ENCODE measurements at regions not wholly inside any gene's neighbourhood (a gene's known extent, or its start where the extent isn't known, plus 50 kb on each side); places are given as distances from the start of the nearest gene placed in this dataset.

- no peak for TF ChIP-seq CTCF (IDR thresholded peaks at IDR 0.05; ENCODE audit: unreplicated experiment)
- Mint-ChIP-seq H3K36me3 (ENCODE audit: insufficient read depth) (no peaks in the 10 kb centered on the region), H3K9me3 (ENCODE audit: low read depth) (no peaks in the 10 kb centered on the region), H3K4me3 (ENCODE audit: low read depth) (no peak overlapping the region), H3K4me1 (ENCODE audit: low read depth) (peaks cover 4% of the 10 kb centered on the region), H3K27ac (no peak overlapping the region), H3K27me3 (no peaks in the 10 kb centered on the region)
- no peak for DNase-seq (ENCODE audit: low spot score, unreplicated experiment)
These were observed 152.8 kb downstream of the TMEM200A start for GRCh38 chr6:130518588-130518987.

GRCh38 chr6:130520221-130520620 lies 154.4 kb downstream of the TMEM200A start:
- TF ChIP-seq CTCF (IDR thresholded peaks at IDR 0.05; ENCODE audit: unreplicated experiment) = no peak
- Mint-ChIP-seq H3K9me3 (ENCODE audit: low read depth) (no peaks in the 10 kb centered on the region), H3K27me3 (no peaks in the 10 kb centered on the region), H3K4me3 (ENCODE audit: low read depth) (no peak overlapping the region), H3K36me3 (ENCODE audit: insufficient read depth) (no peaks in the 10 kb centered on the region), H3K4me1 (ENCODE audit: low read depth) (no peaks in the 10 kb centered on the region), H3K27ac (no peak overlapping the region)
- no peak for DNase-seq (ENCODE audit: low spot score, unreplicated experiment)

GRCh38 chr6:130520801-130521200 lies 155.0 kb downstream of the TMEM200A start:
- Mint-ChIP-seq H3K4me1 (ENCODE audit: low read depth) (no peaks in the 10 kb centered on the region), H3K36me3 (ENCODE audit: insufficient read depth) (no peaks in the 10 kb centered on the region), H3K27ac (no peak overlapping the region), H3K9me3 (ENCODE audit: low read depth) (no peaks in the 10 kb centered on the region), H3K4me3 (ENCODE audit: low read depth) (no peak overlapping the region), H3K27me3 (no peaks in the 10 kb centered on the region)
- no peak for TF ChIP-seq CTCF (IDR thresholded peaks at IDR 0.05; ENCODE audit: unreplicated experiment)
- no peak for DNase-seq (ENCODE audit: low spot score, unreplicated experiment)

GRCh38 chr6:130524552-130524951 lies 158.7 kb downstream of the TMEM200A start:
- no peak for DNase-seq (ENCODE audit: low spot score, unreplicated experiment)

GRCh38 chr6:130525408-130525807 lies 159.6 kb downstream of the TMEM200A start:
- no peaks in the 10 kb centered on the region for H3K4me1 Mint-ChIP-seq (ENCODE audit: low read depth)
- no peaks in the 10 kb centered on the region for H3K27me3 Mint-ChIP-seq
- DNase-seq (ENCODE audit: low spot score, unreplicated experiment) = no peak
- no peak overlapping the region for H3K27ac Mint-ChIP-seq
- no peak for TF ChIP-seq CTCF (IDR thresholded peaks at IDR 0.05; ENCODE audit: unreplicated experiment)
- no peak overlapping the region for H3K4me3 Mint-ChIP-seq (ENCODE audit: low read depth)
- no peaks in the 10 kb centered on the region for H3K9me3 Mint-ChIP-seq (ENCODE audit: low read depth)
- no peaks in the 10 kb centered on the region for H3K36me3 Mint-ChIP-seq (ENCODE audit: insufficient read depth)

More at GRCh38 chr6:130524552-130524951, 158.7 kb downstream of the TMEM200A start:
- Mint-ChIP-seq H3K4me3 (ENCODE audit: low read depth) (no peak overlapping the region), H3K9me3 (ENCODE audit: low read depth) (no peaks in the 10 kb centered on the region), H3K36me3 (ENCODE audit: insufficient read depth) (no peaks in the 10 kb centered on the region), H3K4me1 (ENCODE audit: low read depth) (no peaks in the 10 kb centered on the region), H3K27me3 (no peaks in the 10 kb centered on the region), H3K27ac (no peak overlapping the region)
- no peak for TF ChIP-seq CTCF (IDR thresholded peaks at IDR 0.05; ENCODE audit: unreplicated experiment)
